PC-3 (cell line): ENCODE measurements at regions not wholly inside any gene's neighbourhood (a gene's known extent, or its start where the extent isn't known, plus 50 kb on each side); places are given as distances from the start of the nearest gene placed in this dataset.

ENCODE experiments used
- EZH2phosphoT487 ChIP-seq: fragments of 300-600 bp; sonication (generic); IDR thresholded peaks from 2 replicates; pipeline ENCODE4 v1.6.1; 2018; ENCODE audit warnings: mild to moderate bottlenecking, antibody characterized with exemption, low read length, borderline replicate concordance
- TF ChIP-seq, protein P1 (sequence below): fragments of 300-600 bp; sonication (generic); conservative IDR thresholded peaks from 2 replicates; pipeline ENCODE4 v1.5.1; 2017; ENCODE audit warnings: antibody characterized with exemption, low read depth, mild to moderate bottlenecking, low read length

- TF ChIP-seq, protein P1, sequence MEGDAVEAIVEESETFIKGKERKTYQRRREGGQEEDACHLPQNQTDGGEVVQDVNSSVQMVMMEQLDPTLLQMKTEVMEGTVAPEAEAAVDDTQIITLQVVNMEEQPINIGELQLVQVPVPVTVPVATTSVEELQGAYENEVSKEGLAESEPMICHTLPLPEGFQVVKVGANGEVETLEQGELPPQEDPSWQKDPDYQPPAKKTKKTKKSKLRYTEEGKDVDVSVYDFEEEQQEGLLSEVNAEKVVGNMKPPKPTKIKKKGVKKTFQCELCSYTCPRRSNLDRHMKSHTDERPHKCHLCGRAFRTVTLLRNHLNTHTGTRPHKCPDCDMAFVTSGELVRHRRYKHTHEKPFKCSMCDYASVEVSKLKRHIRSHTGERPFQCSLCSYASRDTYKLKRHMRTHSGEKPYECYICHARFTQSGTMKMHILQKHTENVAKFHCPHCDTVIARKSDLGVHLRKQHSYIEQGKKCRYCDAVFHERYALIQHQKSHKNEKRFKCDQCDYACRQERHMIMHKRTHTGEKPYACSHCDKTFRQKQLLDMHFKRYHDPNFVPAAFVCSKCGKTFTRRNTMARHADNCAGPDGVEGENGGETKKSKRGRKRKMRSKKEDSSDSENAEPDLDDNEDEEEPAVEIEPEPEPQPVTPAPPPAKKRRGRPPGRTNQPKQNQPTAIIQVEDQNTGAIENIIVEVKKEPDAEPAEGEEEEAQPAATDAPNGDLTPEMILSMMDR, result no peak
- no peak for TF ChIP-seq EZH2phosphoT487
These were observed 177.0 kb downstream of the RAP2B start for GRCh38 chr3:153339065-153339464.
